SK-MEL-5 (cell line): ENCODE measurements at regions not wholly inside any gene's neighbourhood (a gene's known extent, or its start where the extent isn't known, plus 50 kb on each side); places are given as distances from the start of the nearest gene placed in this dataset.
"Not testable (repeated sequence)": the region's sequence is repeated elsewhere in the genome, so short reads cannot be mapped to it uniquely, and the experiment has no call there.

ENCODE experiments used
- DNase-seq: peaks from one replicate; pipeline ENCODE4 v3.0.0-alpha.2; 2016; ENCODE audit warnings: low read depth, low spot score
- in situ Hi-C: cut with HindIII; loops from 2 replicates; pipeline ENCODE4 v1.10.0; 2016; ENCODE audit warnings: low sequenced_read_pairs, high pct_unique_total_duplicates, low pct_unique_long_range_greater_than_20kb

DNA sequence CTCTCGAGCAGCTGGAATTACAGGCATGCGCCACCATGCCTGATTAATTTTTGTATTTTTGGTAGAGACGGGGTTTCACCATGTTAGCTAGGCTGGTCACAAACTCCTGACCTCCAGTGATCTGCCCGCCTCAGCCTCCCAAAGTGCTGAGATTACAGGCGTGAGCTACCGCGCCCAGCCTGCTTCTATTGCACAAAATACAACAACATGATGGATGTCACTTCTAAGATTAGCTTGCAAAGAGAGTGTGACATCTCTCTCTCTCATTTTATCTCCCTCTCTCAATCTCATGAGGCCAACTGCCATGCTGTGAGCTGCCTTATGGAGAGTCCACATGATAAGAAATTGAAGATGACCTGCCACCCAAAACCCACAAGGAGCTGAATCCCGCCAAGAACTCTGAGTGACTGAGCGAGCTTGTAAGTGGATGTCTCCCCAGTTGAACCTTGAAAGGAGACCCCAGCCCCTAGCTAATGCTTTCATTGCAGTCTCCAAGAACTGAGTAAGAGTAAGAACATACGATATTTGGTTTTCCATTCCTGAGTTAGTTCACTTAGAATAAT lies 458.5 kb downstream of the RBFOX1 start:
- in situ Hi-C loops: no loop called here
- DNase-seq: no peak

DNA sequence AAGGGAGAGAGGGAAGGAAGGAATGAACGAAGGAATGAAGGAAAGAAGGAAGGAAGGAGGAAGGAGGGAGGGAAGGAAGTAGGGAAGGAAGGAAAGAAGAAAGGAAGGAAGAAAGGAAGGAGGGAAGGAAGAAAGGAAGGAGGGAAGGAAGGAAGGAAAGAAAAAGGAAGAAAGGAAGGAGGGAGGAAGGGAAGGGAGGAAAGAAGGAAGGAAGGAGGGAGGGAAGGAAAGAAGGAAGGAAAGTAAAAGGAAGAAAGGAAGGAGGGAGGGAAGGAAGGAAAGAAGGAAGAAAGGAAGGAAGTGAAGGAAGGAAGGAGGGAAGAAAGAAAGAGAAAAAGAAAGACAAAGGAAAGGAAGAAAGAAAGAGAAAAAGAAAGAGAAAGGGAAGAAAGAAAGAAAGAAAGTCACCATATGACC lies 442.4 kb downstream of the RBFOX1 start:
- no peak for DNase-seq
- in situ Hi-C loops: no loop called here

DNA sequence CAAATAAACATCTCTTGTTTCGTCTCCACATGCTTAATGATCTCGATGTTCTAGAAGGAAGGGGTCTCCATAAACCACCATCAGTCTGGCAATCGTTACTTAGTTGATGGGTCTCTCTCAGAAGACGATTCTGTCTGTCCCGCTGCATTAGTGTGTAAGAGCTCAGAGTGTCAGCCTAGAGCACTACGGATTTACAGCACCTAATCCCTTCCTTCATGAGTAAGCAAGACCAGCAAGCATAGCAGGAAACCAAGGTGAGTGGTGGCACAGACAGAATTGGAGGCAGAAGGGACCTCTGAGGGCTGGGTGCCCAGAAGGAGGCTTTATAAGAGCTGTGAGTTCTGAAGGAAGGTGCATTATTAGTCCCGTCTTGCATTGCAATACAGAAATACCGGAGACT lies 440.1 kb downstream of the RBFOX1 start:
- in situ Hi-C loops: no loop called here
- no peak for DNase-seq

DNA sequence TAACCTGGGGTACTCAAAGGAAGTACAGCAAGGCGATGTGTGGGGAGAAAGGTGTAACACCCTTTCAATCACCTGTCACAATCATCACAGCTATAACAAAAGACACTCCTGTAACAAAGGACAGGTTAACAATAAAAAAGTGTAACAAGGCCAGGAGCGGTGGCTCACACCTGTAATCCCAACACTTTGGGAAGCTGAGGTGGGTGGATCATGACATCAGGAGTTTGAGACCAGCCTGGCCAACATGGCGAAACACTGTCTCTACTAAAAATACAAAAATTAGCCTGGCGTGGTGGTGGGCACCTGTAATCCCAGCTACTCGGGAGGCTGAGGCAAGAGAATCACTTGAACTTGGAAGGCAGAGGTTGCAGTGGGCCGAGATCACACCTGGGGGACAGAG lies 436.4 kb downstream of the RBFOX1 start:
- in situ Hi-C loops, DNase-seq: not testable (repeated sequence)

DNA sequence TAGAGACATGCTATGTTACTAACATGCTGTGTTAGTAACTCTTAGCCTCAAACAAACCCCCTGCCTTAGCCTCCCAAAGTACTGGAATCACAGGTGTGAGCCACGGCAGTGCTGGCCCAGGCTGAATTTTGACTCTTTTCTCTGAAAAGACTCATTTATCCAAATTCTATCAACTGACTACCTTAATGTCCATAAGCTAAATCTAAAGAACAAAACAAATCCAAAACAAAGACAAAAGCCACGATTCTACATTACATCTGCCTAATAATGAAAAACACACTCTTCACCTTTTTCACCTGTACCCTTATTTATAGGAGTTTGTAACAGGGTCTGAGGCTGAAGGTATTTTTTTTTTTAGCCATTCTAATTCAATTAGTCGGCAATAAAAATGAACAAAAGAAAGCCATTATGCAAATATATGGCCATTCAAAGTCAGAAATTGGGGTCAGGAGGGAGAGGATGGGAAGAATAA lies 432.5 kb downstream of the RBFOX1 start:
- in situ Hi-C loops: no loop called here
- no peak for DNase-seq

DNA sequence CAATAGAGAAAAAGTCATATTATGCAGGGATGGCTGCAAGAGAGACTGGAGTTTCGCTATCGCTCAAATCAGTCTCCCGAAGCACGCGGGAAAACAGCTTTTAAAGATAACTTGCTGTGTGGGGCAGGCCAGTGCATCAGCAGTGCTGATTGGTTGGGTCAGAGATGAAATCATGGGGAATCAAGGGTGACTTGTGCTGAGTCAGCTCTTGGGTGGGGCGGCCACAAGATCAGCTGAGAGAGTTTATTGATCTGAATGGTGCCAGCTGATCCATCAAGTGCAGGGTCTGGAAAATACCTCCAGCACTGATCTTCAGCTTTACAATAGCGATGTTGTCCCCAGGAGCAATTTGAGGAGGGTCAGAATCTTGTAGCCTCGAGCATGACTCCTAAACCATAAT lies 430.5 kb downstream of the RBFOX1 start:
- no peak for DNase-seq
- in situ Hi-C loops: no loop called here
